HL-60 (cell line): ENCODE measurements at regions not wholly inside any gene's neighbourhood (a gene's known extent, or its start where the extent isn't known, plus 50 kb on each side); places are given as distances from the start of the nearest gene placed in this dataset.

Experiments used
- CTCF ChIP-seq: IDR thresholded peaks from one replicate; pipeline ENCODE4 v1.5.1; 2011; ENCODE audit warnings: low read length, control low read depth, inconsistent platforms; ENCODE audit not compliant: insufficient read depth
- GABPA ChIP-seq: IDR thresholded peaks from 2 replicates; pipeline ENCODE4 v1.6.1; 2012; ENCODE audit warnings: low read depth
- POLR2AphosphoS5 ChIP-seq: IDR thresholded peaks from 2 replicates; pipeline ENCODE4 v1.6.1; 2012; ENCODE audit warnings: low read depth

- TF ChIP-seq CTCF, result peak; percentile 2
- TF ChIP-seq POLR2AphosphoS5, result no peak
- no peak for TF ChIP-seq GABPA
These were observed 99.5 kb upstream of the KCNMB2 start for GRCh38 chr3:178436773-178437172.
